CD8-positive, alpha-beta memory T cell (primary cell): ENCODE measurements at regions not wholly inside any gene's neighbourhood (a gene's known extent, or its start where the extent isn't known, plus 50 kb on each side); places are given as distances from the start of the nearest gene placed in this dataset.

Experiments
- CTCF ChIA-PET: fragments of 350-600 bp; sonication (Branson Sonifier 250); formaldehyde crosslinking; loops from one replicate; lab custom pipeline; 2021; ENCODE audit warnings: antibody characterized with exemption; lab: Charles Lee
- POLR2A ChIA-PET: fragments of 350-600 bp; sonication (Branson Sonifier 250); formaldehyde crosslinking; loops from one replicate; lab custom pipeline; 2021; ENCODE audit warnings: antibody characterized with exemption; lab: Charles Lee
- DNase-seq, 5 donors: peaks; one replicate each; pipeline versions ENCODE4 v3.0.0 to v3.0.0-alpha.2; 2020 to 2022; ENCODE audit warnings: mixed read lengths in 1 of 5
- H3K27ac ChIP-seq: one replicate; pipeline ENCODE4 v1.7.0; 2013; ENCODE audit warnings: low read depth, mild to moderate bottlenecking, low read length, moderate library complexity
- H3K27me3 ChIP-seq: 2 replicates; pipeline ENCODE4 v1.7.0; 2013; ENCODE audit warnings: low read length, mild to moderate bottlenecking; ENCODE audit not compliant: insufficient read depth, poor library complexity, severe bottlenecking
- H3K36me3 ChIP-seq: 2 replicates; pipeline ENCODE4 v1.7.0; 2013; ENCODE audit warnings: mild to moderate bottlenecking, low read length, moderate library complexity; ENCODE audit not compliant: insufficient read depth
- H3K4me1 ChIP-seq: 2 replicates; pipeline ENCODE4 v1.7.0; 2013; ENCODE audit warnings: mild to moderate bottlenecking, low read length, moderate library complexity; ENCODE audit not compliant: insufficient read depth
- H3K4me3 ChIP-seq: 2 replicates; pipeline ENCODE4 v1.7.0; 2013; ENCODE audit warnings: mild to moderate bottlenecking, low read length
- H3K9me3 ChIP-seq: 2 replicates; pipeline ENCODE4 v1.7.0; 2013; ENCODE audit warnings: mild to moderate bottlenecking, low read length
- H3K27ac Mint-ChIP-seq, 8 donors: one replicate each; pipeline ENCODE4 v1.8.0; 2020 to 2021; ENCODE audit warnings: mixed read lengths in 8 of 8, mild to moderate bottlenecking in 6 of 8, inconsistent platforms in 3 of 8, moderate library complexity in 3 of 8
- H3K27me3 Mint-ChIP-seq, 2 donors: one replicate each; pipeline ENCODE4 v1.8.0; 2020 to 2021; ENCODE audit warnings: mixed read lengths in 2 of 2, mild to moderate bottlenecking in 1 of 2, moderate library complexity in 1 of 2
- H3K36me3 Mint-ChIP-seq, 3 donors: one replicate each; pipeline ENCODE4 v1.8.0; 2020 to 2021; ENCODE audit warnings: mixed read lengths in 3 of 3, inconsistent platforms in 1 of 3, mild to moderate bottlenecking in 1 of 3
- H3K4me1 Mint-ChIP-seq, 3 donors: one replicate each; pipeline ENCODE4 v1.8.0; 2020 to 2021; ENCODE audit warnings: mixed read lengths in 3 of 3, inconsistent platforms in 1 of 3, mild to moderate bottlenecking in 1 of 3
- H3K4me3 Mint-ChIP-seq, 7 donors: one replicate each; pipeline ENCODE4 v1.8.0; 2020 to 2021; ENCODE audit warnings: mixed read lengths in 7 of 7, mild to moderate bottlenecking in 6 of 7, moderate library complexity in 4 of 7, inconsistent platforms in 2 of 7
- H3K9me3 Mint-ChIP-seq, 5 donors: one replicate each; pipeline ENCODE4 v1.8.0; 2020 to 2022; ENCODE audit warnings: mixed read lengths in 5 of 5, mild to moderate bottlenecking in 3 of 5, moderate library complexity in 2 of 5, inconsistent platforms in 1 of 5

- Mint-ChIP-seq H3K4me3 (no peak overlapping the region), H3K4me1 (no peaks in the 10 kb centered on the region), H3K27ac (no peak overlapping the region), H3K27me3 (peaks cover 2 to 6% of the 10 kb centered on the region in 2 donors), H3K9me3 (no peaks in the 10 kb centered on the region), H3K36me3 (no peaks in the 10 kb centered on the region)
- DNase-seq: no peak
- Histone ChIP-seq H3K4me1 (no peaks in the 10 kb centered on the region), H3K36me3 (no peaks in the 10 kb centered on the region), H3K27me3 (no peaks in the 10 kb centered on the region), H3K27ac (no peak overlapping the region), H3K4me3 (no peak overlapping the region), H3K9me3 (no peaks in the 10 kb centered on the region)
- ChIA-PET CTCF (no interaction called here), POLR2A (no interaction called here)
Observed at GRCh38 chr6:40933864-40934263, 105.2 kb downstream of the UNC5CL start.

- H3K27ac Mint-ChIP-seq: no peak overlapping the region
- no peak overlapping the region for H3K4me3 ChIP-seq
- H3K36me3 Mint-ChIP-seq: no peaks in the 10 kb centered on the region
- no peaks in the 10 kb centered on the region for H3K27me3 ChIP-seq
- H3K4me1 ChIP-seq: no peaks in the 10 kb centered on the region
- no peaks in the 10 kb centered on the region for H3K9me3 Mint-ChIP-seq
- no peak for DNase-seq
- POLR2A ChIA-PET: no interaction called here
- no peak overlapping the region for H3K4me3 Mint-ChIP-seq
- no peaks in the 10 kb centered on the region for H3K4me1 Mint-ChIP-seq
- no peak overlapping the region for H3K27ac ChIP-seq
- peaks cover 2 to 3% of the 10 kb centered on the region in 2 donors for H3K27me3 Mint-ChIP-seq
- H3K36me3 ChIP-seq: no peaks in the 10 kb centered on the region
- CTCF ChIA-PET: no interaction called here
- no peaks in the 10 kb centered on the region for H3K9me3 ChIP-seq
Observed at GRCh38 chr6:40932953-40933352, 106.1 kb downstream of the UNC5CL start.

- no peak overlapping the region for H3K4me3 Mint-ChIP-seq
- no peaks in the 10 kb centered on the region for H3K4me1 ChIP-seq
- H3K36me3 Mint-ChIP-seq: no peaks in the 10 kb centered on the region
- no peaks in the 10 kb centered on the region for H3K36me3 ChIP-seq
- no peak overlapping the region for H3K27ac Mint-ChIP-seq
- no peak overlapping the region for H3K4me3 ChIP-seq
- H3K9me3 Mint-ChIP-seq: no peaks in the 10 kb centered on the region
- ChIA-PET CTCF (no interaction called here), POLR2A (no interaction called here)
- H3K4me1 Mint-ChIP-seq: no peaks in the 10 kb centered on the region
- no peak for DNase-seq
- no peaks in the 10 kb centered on the region for H3K9me3 ChIP-seq
- H3K27ac ChIP-seq: no peak overlapping the region
- no peaks in the 10 kb centered on the region for H3K27me3 ChIP-seq
- peaks cover 2 to 3% of the 10 kb centered on the region in 2 donors for H3K27me3 Mint-ChIP-seq
Observed at GRCh38 chr6:40932366-40932765, 106.7 kb downstream of the UNC5CL start.

- Histone ChIP-seq H3K4me3 (no peak overlapping the region), H3K27me3 (no peaks in the 10 kb centered on the region), H3K27ac (no peak overlapping the region), H3K9me3 (no peaks in the 10 kb centered on the region), H3K4me1 (no peaks in the 10 kb centered on the region), H3K36me3 (no peaks in the 10 kb centered on the region)
- H3K36me3 Mint-ChIP-seq: no peaks in the 10 kb centered on the region
- DNase-seq: no peak
- no peaks in the 10 kb centered on the region for H3K4me1 Mint-ChIP-seq
- H3K4me3 Mint-ChIP-seq: no peak overlapping the region
- ChIA-PET CTCF (no interaction called here), POLR2A (no interaction called here)
- H3K27ac Mint-ChIP-seq: no peak overlapping the region
- H3K27me3 Mint-ChIP-seq: peaks cover 2 to 3% of the 10 kb centered on the region in 2 donors
- H3K9me3 Mint-ChIP-seq: no peaks in the 10 kb centered on the region
Observed at GRCh38 chr6:40931931-40932330, 107.1 kb downstream of the UNC5CL start.

- H3K4me3 Mint-ChIP-seq: no peak overlapping the region
- no peaks in the 10 kb centered on the region for H3K36me3 ChIP-seq
- no peaks in the 10 kb centered on the region for H3K4me1 ChIP-seq
- H3K4me3 ChIP-seq: no peak overlapping the region
- CTCF ChIA-PET: no interaction called here
- H3K27me3 Mint-ChIP-seq: peaks cover 3 to 8% of the 10 kb centered on the region in 2 donors
- no peak overlapping the region for H3K27ac Mint-ChIP-seq
- no peaks in the 10 kb centered on the region for H3K36me3 Mint-ChIP-seq
- no peaks in the 10 kb centered on the region for H3K27me3 ChIP-seq
- H3K27ac ChIP-seq: no peak overlapping the region
- DNase-seq: no peak
- POLR2A ChIA-PET: no interaction called here
- H3K9me3 Mint-ChIP-seq: no peaks in the 10 kb centered on the region
- no peaks in the 10 kb centered on the region for H3K9me3 ChIP-seq
- H3K4me1 Mint-ChIP-seq: no peaks in the 10 kb centered on the region
Observed at GRCh38 chr6:40930555-40930954, 108.5 kb downstream of the UNC5CL start.

GRCh38 chr6:40930045-40930444 lies 109.0 kb downstream of the UNC5CL start:
- no peak overlapping the region for H3K27ac ChIP-seq
- POLR2A ChIA-PET: no interaction called here
- no peak overlapping the region for H3K4me3 Mint-ChIP-seq
- H3K4me1 ChIP-seq: no peaks in the 10 kb centered on the region
- no peak for DNase-seq
- H3K9me3 ChIP-seq: no peaks in the 10 kb centered on the region
- H3K36me3 ChIP-seq: no peaks in the 10 kb centered on the region
- H3K4me3 ChIP-seq: no peak overlapping the region
- CTCF ChIA-PET: no interaction called here
- no peaks in the 10 kb centered on the region for H3K4me1 Mint-ChIP-seq
- no peaks in the 10 kb centered on the region for H3K36me3 Mint-ChIP-seq
- no peak overlapping the region for H3K27ac Mint-ChIP-seq
- no peaks in the 10 kb centered on the region for H3K9me3 Mint-ChIP-seq
- H3K27me3 ChIP-seq: no peaks in the 10 kb centered on the region
- H3K27me3 Mint-ChIP-seq: peaks cover 2 to 13% of the 10 kb centered on the region in 2 donors

GRCh38 chr6:40929176-40929575 lies 109.8 kb downstream of the UNC5CL start:
- ChIA-PET POLR2A (no interaction called here), CTCF (no interaction called here)
- Mint-ChIP-seq H3K4me1 (no peaks in the 10 kb centered on the region), H3K9me3 (no peaks in the 10 kb centered on the region), H3K27me3 (peaks cover 2 to 13% of the 10 kb centered on the region in 2 donors), H3K4me3 (no peak overlapping the region), H3K27ac (no peak overlapping the region), H3K36me3 (no peaks in the 10 kb centered on the region)
- H3K27ac ChIP-seq: no peak overlapping the region
- no peaks in the 10 kb centered on the region for H3K9me3 ChIP-seq
- H3K27me3 ChIP-seq: no peaks in the 10 kb centered on the region
- no peaks in the 10 kb centered on the region for H3K4me1 ChIP-seq
- H3K4me3 ChIP-seq: no peak overlapping the region
- DNase-seq: no peak
- no peaks in the 10 kb centered on the region for H3K36me3 ChIP-seq

- no peaks in the 10 kb centered on the region for H3K4me1 Mint-ChIP-seq
- H3K27ac Mint-ChIP-seq: no peak overlapping the region
- H3K9me3 ChIP-seq: no peaks in the 10 kb centered on the region
- no peak overlapping the region for H3K4me3 Mint-ChIP-seq
- no peaks in the 10 kb centered on the region for H3K36me3 Mint-ChIP-seq
- H3K27me3 Mint-ChIP-seq: peaks cover 2 to 13% of the 10 kb centered on the region in 2 donors
- H3K27me3 ChIP-seq: no peaks in the 10 kb centered on the region
- H3K4me1 ChIP-seq: no peaks in the 10 kb centered on the region
- ChIA-PET CTCF (no interaction called here), POLR2A (no interaction called here)
- DNase-seq: no peak
- H3K9me3 Mint-ChIP-seq: no peaks in the 10 kb centered on the region
- no peak overlapping the region for H3K4me3 ChIP-seq
- H3K27ac ChIP-seq: no peak overlapping the region
- no peaks in the 10 kb centered on the region for H3K36me3 ChIP-seq
Observed at GRCh38 chr6:40928763-40929162, 110.3 kb downstream of the UNC5CL start.

GRCh38 chr6:40928307-40928706 lies 110.7 kb downstream of the UNC5CL start:
- CTCF ChIA-PET: no interaction called here
- H3K36me3 ChIP-seq: no peaks in the 10 kb centered on the region
- no peaks in the 10 kb centered on the region for H3K9me3 Mint-ChIP-seq
- no peaks in the 10 kb centered on the region for H3K36me3 Mint-ChIP-seq
- no peaks in the 10 kb centered on the region for H3K9me3 ChIP-seq
- no peaks in the 10 kb centered on the region for H3K4me1 Mint-ChIP-seq
- H3K4me1 ChIP-seq: no peaks in the 10 kb centered on the region
- no peaks in the 10 kb centered on the region for H3K27me3 ChIP-seq
- no peak overlapping the region for H3K4me3 Mint-ChIP-seq
- no peak for DNase-seq
- peaks cover 2 to 10% of the 10 kb centered on the region in 2 donors for H3K27me3 Mint-ChIP-seq
- no peak overlapping the region for H3K27ac Mint-ChIP-seq
- no peak overlapping the region for H3K4me3 ChIP-seq
- POLR2A ChIA-PET: no interaction called here
- H3K27ac ChIP-seq: no peak overlapping the region
